Mesenchymal stem cell (in vitro differentiated cells and primary cell): ENCODE measurements at regions not wholly inside any gene's neighbourhood (a gene's known extent, or its start where the extent isn't known, plus 50 kb on each side); places are given as distances from the start of the nearest gene placed in this dataset.

Source experiments
- DNase-seq: peaks from one replicate; pipeline ENCODE4 v3.0.0-alpha.2; 2013
- H2AFZ ChIP-seq: one replicate; pipeline ENCODE4 v1.6.1; 2013; ENCODE audit warnings: low read depth, mild to moderate bottlenecking, control low read depth, inconsistent platforms, low read length, moderate library complexity
- H2AK5ac ChIP-seq: 2 replicates; pipeline ENCODE4 v1.6.1; 2013; ENCODE audit warnings: low read length, moderate library complexity, mild to moderate bottlenecking, inconsistent platforms; ENCODE audit not compliant: severe bottlenecking
- H2BK120ac ChIP-seq: one replicate; pipeline ENCODE4 v1.6.1; 2013; ENCODE audit warnings: low read depth, mild to moderate bottlenecking, inconsistent platforms, low read length, moderate library complexity
- H2BK12ac ChIP-seq, 2 experiments: one replicate each; pipeline ENCODE4 v1.6.1; 2013; ENCODE audit warnings: inconsistent platforms in 2 of 2, low read length in 2 of 2, mild to moderate bottlenecking in 2 of 2, moderate library complexity in 2 of 2, control low read depth in 1 of 2
- H2BK15ac ChIP-seq: one replicate; pipeline ENCODE4 v1.6.1; 2013; ENCODE audit warnings: mild to moderate bottlenecking, low read depth, inconsistent platforms; ENCODE audit not compliant: poor library complexity, severe bottlenecking
- H2BK5ac ChIP-seq: 2 replicates; pipeline ENCODE4 v1.6.1; 2013; ENCODE audit warnings: low read depth, mild to moderate bottlenecking, low read length, control low read depth, inconsistent platforms; ENCODE audit not compliant: poor library complexity, severe bottlenecking
- H3K14ac ChIP-seq, 2 experiments: one replicate each; pipeline ENCODE4 v1.6.1; 2013; ENCODE audit warnings: inconsistent platforms in 2 of 2, low read length in 2 of 2, control low read depth in 1 of 2, mild to moderate bottlenecking in 1 of 2, moderate library complexity in 1 of 2
- H3K18ac ChIP-seq, 2 experiments: one replicate each; pipeline ENCODE4 v1.6.1; 2013; ENCODE audit warnings: inconsistent platforms in 2 of 2, low read length in 2 of 2, control low read depth in 1 of 2, low read depth in 1 of 2, mild to moderate bottlenecking in 1 of 2
- H3K23ac ChIP-seq, 2 experiments: one replicate each; pipeline ENCODE4 v1.6.1; 2013; ENCODE audit warnings: inconsistent platforms in 2 of 2, low read length in 2 of 2, mild to moderate bottlenecking in 2 of 2, moderate library complexity in 2 of 2, control low read depth in 1 of 2
- H3K27ac ChIP-seq: 2 replicates; pipeline ENCODE4 v1.5.1; 2013; ENCODE audit warnings: mild to moderate bottlenecking, moderate library complexity, low read length, control low read depth, inconsistent platforms; ENCODE audit not compliant: poor library complexity, severe bottlenecking
- H3K27me3 ChIP-seq, 2 experiments: 2 replicates each; pipeline versions ENCODE4 v1.6.1 to v1.7.0; 2013; ENCODE audit warnings: low read length in 2 of 2, mild to moderate bottlenecking in 2 of 2, moderate library complexity in 2 of 2, control low read depth in 1 of 2, inconsistent platforms in 1 of 2; ENCODE audit not compliant: control insufficient read depth in 1 of 2, insufficient read depth in 1 of 2
- H3K36me3 ChIP-seq, 2 experiments: 2 replicates each; pipeline versions ENCODE4 v1.6.1 to v1.7.0; 2013; ENCODE audit warnings: low read length in 2 of 2, control low read depth in 1 of 2, inconsistent platforms in 1 of 2, low read depth in 1 of 2, mild to moderate bottlenecking in 1 of 2; ENCODE audit not compliant: insufficient read depth in 2 of 2, control insufficient read depth in 1 of 2
- H3K4ac ChIP-seq, 2 experiments: one replicate each; pipeline ENCODE4 v1.6.1; 2013; ENCODE audit warnings: inconsistent platforms in 2 of 2, low read length in 2 of 2, mild to moderate bottlenecking in 2 of 2, moderate library complexity in 2 of 2, control low read depth in 1 of 2, low read depth in 1 of 2
- H3K4me1 ChIP-seq: 2 replicates; pipeline ENCODE4 v1.6.1; 2013; ENCODE audit warnings: low read depth, low read length, control low read depth; ENCODE audit not compliant: control insufficient read depth, insufficient read depth
- H3K4me2 ChIP-seq: 2 replicates; pipeline ENCODE4 v1.6.1; 2013; ENCODE audit warnings: low read length, mild to moderate bottlenecking, inconsistent platforms; ENCODE audit not compliant: poor library complexity, severe bottlenecking
- H3K4me3 ChIP-seq, 2 experiments: 2 replicates each; pipeline versions ENCODE4 v1.5.1 to v1.7.0; 2013; ENCODE audit warnings: low read length in 2 of 2, mild to moderate bottlenecking in 2 of 2, control low read depth in 1 of 2, low read depth in 1 of 2; ENCODE audit not compliant: insufficient read depth in 1 of 2
- H3K79me1 ChIP-seq: replicated peaks from 2 replicates; pipeline ENCODE4 v1.6.1; 2013; ENCODE audit warnings: mild to moderate bottlenecking, control low read depth, low read length, inconsistent platforms; ENCODE audit not compliant: poor library complexity, severe bottlenecking
- H3K9ac ChIP-seq: 2 replicates; pipeline ENCODE4 v1.7.0; 2013; ENCODE audit warnings: mild to moderate bottlenecking, low read length, moderate library complexity
- H3K9me3 ChIP-seq: 2 replicates; pipeline ENCODE4 v1.7.0; 2013; ENCODE audit warnings: mild to moderate bottlenecking, low read length; ENCODE audit not compliant: control insufficient read depth
- H4K8ac ChIP-seq: one replicate; pipeline ENCODE4 v1.6.1; 2013; ENCODE audit warnings: inconsistent platforms, mild to moderate bottlenecking, low read length, moderate library complexity
- H4K91ac ChIP-seq: one replicate; pipeline ENCODE4 v1.6.1; 2013; ENCODE audit warnings: mild to moderate bottlenecking, low read length, inconsistent platforms
- whole genome bisulfite sequencing: methylation state at CpG from one replicate; pipeline ENCODE4 v1.1.7; 2013; ENCODE audit warnings: mixed read lengths; 5-methylcytosine and 5-hydroxymethylcytosine counted together

DNA sequence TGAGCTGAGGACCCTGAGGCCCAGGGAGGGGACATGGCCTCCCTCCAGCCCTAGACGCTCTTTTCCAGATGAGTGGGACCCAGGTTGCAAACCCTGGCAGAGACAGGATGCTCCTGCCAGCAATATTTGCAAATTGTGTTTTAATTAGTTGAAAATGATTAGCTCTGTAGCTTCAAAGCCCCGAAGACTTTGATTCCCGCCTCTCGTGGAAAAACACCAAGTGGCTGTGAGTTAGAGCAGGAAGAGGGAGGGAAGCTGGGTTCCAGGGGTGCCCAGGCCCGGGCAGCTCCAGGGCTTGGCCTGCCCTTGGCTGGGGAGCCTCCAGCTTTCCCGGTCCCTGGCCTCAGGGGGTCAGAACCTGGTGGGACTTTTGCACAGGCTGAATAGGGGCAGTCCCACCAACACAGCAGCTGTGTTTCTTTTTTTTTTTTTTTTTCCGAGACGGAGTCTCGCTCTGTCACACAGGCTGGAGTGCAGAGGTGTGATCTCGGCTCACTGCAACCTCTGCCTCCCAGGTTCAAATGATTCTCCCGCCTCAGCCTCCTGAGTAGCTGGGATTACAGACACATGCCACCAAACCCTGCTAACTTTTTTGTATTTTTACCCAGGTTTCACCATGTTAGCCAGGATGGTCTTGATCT lies 101.6 kb upstream of the RTL6 start:
- H3K14ac ChIP-seq, result no peak overlapping the region
- H2BK5ac ChIP-seq, result no peak overlapping the region
- no peaks in the 10 kb centered on the region for H3K36me3 ChIP-seq
- no peak for DNase-seq
- no peak overlapping the region for H2AK5ac ChIP-seq
- no peak overlapping the region for H2BK12ac ChIP-seq
- H3K9me3 ChIP-seq, result no peaks in the 10 kb centered on the region
- WGBS, result 58% methylated on average over 10 of the region's 11 CpGs
- no peak overlapping the region for H3K4me2 ChIP-seq
- H3K23ac ChIP-seq, result no peak overlapping the region
- no peaks in the 10 kb centered on the region for H3K79me1 ChIP-seq
- peaks cover 12% of the 10 kb centered on the region for H3K4me1 ChIP-seq
- no peak overlapping the region for H2AFZ ChIP-seq
- H3K18ac ChIP-seq, result no peak overlapping the region
- no peak overlapping the region for H3K27ac ChIP-seq
- H4K91ac ChIP-seq, result no peak overlapping the region
- H3K4me3 ChIP-seq, result no peak overlapping the region
- peaks cover 45 to 84% of the 10 kb centered on the region in 2 experiments for H3K27me3 ChIP-seq
- H3K9ac ChIP-seq, result no peak overlapping the region
- H3K4ac ChIP-seq, result no peak overlapping the region
- H2BK120ac ChIP-seq, result no peak overlapping the region
- H4K8ac ChIP-seq, result no peak overlapping the region
- no peak overlapping the region for H2BK15ac ChIP-seq

DNA sequence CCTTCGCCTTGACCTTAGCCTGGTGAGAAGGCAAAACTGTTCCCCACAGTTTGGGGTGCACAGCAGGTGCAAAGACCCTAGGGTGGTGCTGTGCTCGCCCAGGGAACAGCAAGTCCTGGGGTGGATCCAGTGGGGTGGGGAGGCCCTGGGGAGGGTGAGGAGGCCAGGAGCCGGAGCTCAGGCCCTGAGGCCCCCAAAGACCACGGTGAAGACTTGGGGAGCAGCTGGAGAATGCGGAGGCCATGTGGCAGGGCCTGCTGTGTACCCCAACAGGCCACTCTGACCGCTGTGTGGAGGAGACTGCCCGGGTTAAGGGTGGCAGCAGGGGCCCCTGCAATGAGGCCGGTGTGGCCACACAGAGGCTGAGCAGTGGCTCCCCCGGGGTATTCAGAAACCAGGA lies 101.1 kb upstream of the RTL6 start:
- Histone ChIP-seq H3K14ac (no peak overlapping the region), H3K27ac (no peak overlapping the region), H3K4ac (no peak overlapping the region), H3K4me1 (peaks cover 13% of the 10 kb centered on the region), H4K91ac (no peak overlapping the region), H3K79me1 (no peaks in the 10 kb centered on the region), H3K9me3 (no peaks in the 10 kb centered on the region), H2BK12ac (no peak overlapping the region), H2BK5ac (no peak overlapping the region), H3K18ac (no peak overlapping the region), H3K4me2 (no peak overlapping the region), H3K36me3 (no peaks in the 10 kb centered on the region), H3K23ac (no peak overlapping the region), H2BK120ac (no peak overlapping the region), H3K4me3 (no peak overlapping the region), H2BK15ac (no peak overlapping the region), H2AK5ac (no peak overlapping the region), H2AFZ (no peak overlapping the region), H3K9ac (no peak overlapping the region), H3K27me3 (peaks cover 50 to 85% of the 10 kb centered on the region in 2 experiments), H4K8ac (no peak overlapping the region)
- no peak for DNase-seq
- WGBS, result 81% methylated on average over 9 of the region's 9 CpGs

DNA sequence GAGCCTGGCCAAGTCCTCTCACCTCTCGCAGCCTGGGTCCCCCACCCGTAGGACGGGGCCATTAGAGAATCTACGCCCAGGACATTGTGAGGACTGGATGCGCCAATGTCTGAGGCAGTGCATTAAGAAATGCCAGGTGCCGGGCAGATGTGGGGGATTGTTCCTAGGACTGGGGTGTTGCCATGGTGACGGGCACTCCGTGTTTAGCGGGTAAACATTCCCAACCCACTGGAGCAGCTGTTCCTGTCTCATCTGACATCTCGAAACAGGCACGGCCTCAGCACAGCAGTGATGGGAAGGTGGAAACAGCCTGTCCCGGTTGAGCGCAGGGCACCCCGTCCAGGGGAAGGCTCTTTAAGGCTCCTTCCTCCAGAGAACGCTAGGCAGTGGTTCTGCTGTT lies 99.6 kb upstream of the RTL6 start:
- no peak overlapping the region for H3K14ac ChIP-seq
- H3K18ac ChIP-seq, result no peak overlapping the region
- H3K23ac ChIP-seq, result no peak overlapping the region
- H3K4me2 ChIP-seq, result no peak overlapping the region
- H3K27me3 ChIP-seq, result peaks cover 54 to 90% of the 10 kb centered on the region in 2 experiments
- H2BK15ac ChIP-seq, result no peak overlapping the region
- H3K27ac ChIP-seq, result no peak overlapping the region
- no peak overlapping the region for H2BK5ac ChIP-seq
- H2AFZ ChIP-seq, result no peak overlapping the region
- H3K9ac ChIP-seq, result no peak overlapping the region
- no peak overlapping the region for H2BK12ac ChIP-seq
- WGBS, result 86% methylated on average over 15 of the region's 15 CpGs
- no peaks in the 10 kb centered on the region for H3K79me1 ChIP-seq
- DNase-seq, result peak; percentile 42
- H3K9me3 ChIP-seq, result no peaks in the 10 kb centered on the region
- H3K36me3 ChIP-seq, result no peaks in the 10 kb centered on the region
- no peak overlapping the region for H4K91ac ChIP-seq
- H2BK120ac ChIP-seq, result no peak overlapping the region
- H3K4me3 ChIP-seq, result no peak overlapping the region
- no peak overlapping the region for H3K4ac ChIP-seq
- H4K8ac ChIP-seq, result no peak overlapping the region
- no peak overlapping the region for H2AK5ac ChIP-seq
- peaks cover 13% of the 10 kb centered on the region for H3K4me1 ChIP-seq

DNA sequence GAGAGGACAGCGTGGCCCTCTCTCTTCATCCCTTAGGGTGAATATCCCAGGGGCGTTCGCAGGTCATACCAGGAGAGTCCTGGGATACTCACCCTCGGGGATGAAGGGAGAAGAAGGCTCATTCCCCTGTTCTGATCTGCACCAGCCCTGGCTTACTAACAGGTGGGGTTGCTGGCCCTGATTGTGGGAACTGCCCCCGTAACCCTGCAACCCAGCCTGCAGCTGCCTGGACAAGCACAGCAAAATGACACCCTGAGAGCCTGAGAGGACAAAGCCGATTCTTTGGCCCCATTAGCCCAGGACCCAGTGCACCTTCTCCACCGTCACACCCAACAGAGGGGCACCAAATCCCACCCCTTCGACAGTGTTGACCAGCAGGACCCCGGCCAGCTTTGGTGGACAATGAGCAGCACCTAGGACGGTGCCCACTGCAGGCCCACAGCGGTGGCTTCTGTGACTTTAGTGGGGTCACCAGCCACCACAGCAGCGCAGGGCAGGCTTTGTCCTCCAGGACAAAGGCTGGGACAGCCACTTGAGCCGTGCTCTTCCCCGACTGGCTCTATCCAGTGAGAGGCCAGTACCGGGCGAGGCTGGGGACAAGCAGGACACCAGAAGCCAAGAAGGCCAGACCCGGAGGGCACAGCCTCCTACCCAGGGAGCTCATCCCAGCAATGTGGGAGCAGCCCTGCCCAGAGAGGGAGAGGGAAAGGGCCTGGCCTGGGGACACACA lies 98.5 kb upstream of the RTL6 start:
- Histone ChIP-seq H2BK5ac (no peak overlapping the region), H2AFZ (no peak overlapping the region), H3K18ac (no peak overlapping the region), H3K4me3 (no peak overlapping the region), H2BK120ac (no peak overlapping the region), H4K8ac (no peak overlapping the region), H3K79me1 (no peaks in the 10 kb centered on the region), H3K36me3 (no peaks in the 10 kb centered on the region), H3K27me3 (peaks cover 63 to 93% of the 10 kb centered on the region in 2 experiments), H3K4ac (no peak overlapping the region), H3K4me1 (peaks cover 13% of the 10 kb centered on the region), H3K9me3 (no peaks in the 10 kb centered on the region), H2AK5ac (no peak overlapping the region), H3K27ac (no peak overlapping the region), H2BK12ac (no peak overlapping the region), H2BK15ac (no peak overlapping the region), H3K9ac (no peak overlapping the region), H3K4me2 (no peak overlapping the region), H3K14ac (no peak overlapping the region), H3K23ac (no peak overlapping the region), H4K91ac (no peak overlapping the region)
- no peak for DNase-seq
- WGBS, result 90% methylated on average over 17 of the region's 17 CpGs
